ENCODE measurements at regions not wholly inside any gene's neighbourhood (a gene's known extent, or its start where the extent isn't known, plus 50 kb on each side); places are given as distances from the start of the nearest gene placed in this dataset.
"Not testable (repeated sequence)": the region's sequence is repeated elsewhere in the genome, so short reads cannot be mapped to it uniquely, and the experiment has no call there.

GRCh38 chr6:141809901-141810300 is 322.8 kb upstream of the GJE1 start:
- Histone ChIP-seq H3K9me2 (replicated peaks; ENCODE audit: insufficient read depth, low read length) (no peaks in the 10 kb centered on the region), H3K4me2 (ENCODE audit: low read depth, low read length) (no peak overlapping the region), H3K9me3 (replicated peaks; ENCODE audit: insufficient read depth, low read length) (no peaks in the 10 kb centered on the region), H3K36me3 (replicated peaks; ENCODE audit: insufficient read depth, low read length) (no peaks in the 10 kb centered on the region), H3F3A (ENCODE audit: insufficient read depth, low read length) (no peaks in the 10 kb centered on the region), H3K4me1 (ENCODE audit: low read length) (no peaks in the 10 kb centered on the region), H3K79me2 (ENCODE audit: low read length) (no peaks in the 10 kb centered on the region), H3K9ac (ENCODE audit: low read length) (no peak overlapping the region), H4K20me1 (ENCODE audit: insufficient read depth, low read length) (no peaks in the 10 kb centered on the region), H3K4me3 (ENCODE audit: low read length) (no peak overlapping the region), H3K27me3 (replicated peaks; ENCODE audit: insufficient read depth, low read length) (no peaks in the 10 kb centered on the region), H3K27ac (ENCODE audit: low read length) (no peak overlapping the region), H2AFZ (ENCODE audit: low read length) (no peak overlapping the region)
- TF ChIP-seq CTCF (IDR thresholded peaks at IDR 0.05; ENCODE audit: low read length): no peak
- TF ChIP-seq EZH2 (optimal IDR thresholded peaks at IDR 0.05; ENCODE audit: low read depth, low read length): no peak
- TF ChIP-seq EZH2phosphoT487 (IDR thresholded peaks at IDR 0.05; ENCODE audit: low read length): no peak
- DNase-seq: no peak

- Histone ChIP-seq H3F3A (ENCODE audit: insufficient read depth, low read length) (no peaks in the 10 kb centered on the region), H3K27me3 (replicated peaks; ENCODE audit: insufficient read depth, low read length) (no peaks in the 10 kb centered on the region), H3K9ac (ENCODE audit: low read length) (no peak overlapping the region), H3K4me1 (ENCODE audit: low read length) (no peaks in the 10 kb centered on the region), H3K4me3 (ENCODE audit: low read length) (no peak overlapping the region), H2AFZ (ENCODE audit: low read length) (no peak overlapping the region), H3K4me2 (ENCODE audit: low read depth, low read length) (no peak overlapping the region), H3K9me3 (replicated peaks; ENCODE audit: insufficient read depth, low read length) (no peaks in the 10 kb centered on the region), H3K9me2 (replicated peaks; ENCODE audit: insufficient read depth, low read length) (no peaks in the 10 kb centered on the region), H3K27ac (ENCODE audit: low read length) (no peak overlapping the region), H3K79me2 (ENCODE audit: low read length) (no peaks in the 10 kb centered on the region), H3K36me3 (replicated peaks; ENCODE audit: insufficient read depth, low read length) (no peaks in the 10 kb centered on the region), H4K20me1 (ENCODE audit: insufficient read depth, low read length) (no peaks in the 10 kb centered on the region)
- TF ChIP-seq CTCF (IDR thresholded peaks at IDR 0.05; ENCODE audit: low read length) (no peak), EZH2phosphoT487 (IDR thresholded peaks at IDR 0.05; ENCODE audit: low read length) (no peak), EZH2 (optimal IDR thresholded peaks at IDR 0.05; ENCODE audit: low read depth, low read length) (no peak)
- DNase-seq: no peak
These were observed 324.1 kb upstream of the GJE1 start for GRCh38 chr6:141808662-141809061.

- not testable (repeated sequence) for H3K27ac ChIP-seq (ENCODE audit: low read length); DNase-seq; H3K79me2 ChIP-seq (ENCODE audit: low read length); H3K9me2 ChIP-seq (replicated peaks; ENCODE audit: insufficient read depth, low read length); H3K9ac ChIP-seq (ENCODE audit: low read length); H3K4me2 ChIP-seq (ENCODE audit: low read depth, low read length); H3K36me3 ChIP-seq (replicated peaks; ENCODE audit: insufficient read depth, low read length); H3K9me3 ChIP-seq (replicated peaks; ENCODE audit: insufficient read depth, low read length); H3K4me1 ChIP-seq (ENCODE audit: low read length); H3F3A ChIP-seq (ENCODE audit: insufficient read depth, low read length); H3K27me3 ChIP-seq (replicated peaks; ENCODE audit: insufficient read depth, low read length); H3K4me3 ChIP-seq (ENCODE audit: low read length); H4K20me1 ChIP-seq (ENCODE audit: insufficient read depth, low read length); H2AFZ ChIP-seq (ENCODE audit: low read length)
These were observed 331.8 kb upstream of the GJE1 start for GRCh38 chr6:141800973-141801372.

- H3K9ac ChIP-seq (ENCODE audit: low read length): no peak overlapping the region
- DNase-seq: no peak
- no peak for TF ChIP-seq EZH2phosphoT487 (IDR thresholded peaks at IDR 0.05; ENCODE audit: low read length)
- no peak for TF ChIP-seq EZH2 (optimal IDR thresholded peaks at IDR 0.05; ENCODE audit: low read depth, low read length)
- TF ChIP-seq CTCF (IDR thresholded peaks at IDR 0.05; ENCODE audit: low read length): no peak
- H3K27ac ChIP-seq (ENCODE audit: low read length): no peak overlapping the region
- H3K27me3 ChIP-seq (replicated peaks; ENCODE audit: insufficient read depth, low read length): no peaks in the 10 kb centered on the region
- H2AFZ ChIP-seq (ENCODE audit: low read length): no peak overlapping the region
- no peak overlapping the region for H3K4me2 ChIP-seq (ENCODE audit: low read depth, low read length)
- H3K36me3 ChIP-seq (replicated peaks; ENCODE audit: insufficient read depth, low read length): no peaks in the 10 kb centered on the region
- no peaks in the 10 kb centered on the region for H3K9me2 ChIP-seq (replicated peaks; ENCODE audit: insufficient read depth, low read length)
- no peaks in the 10 kb centered on the region for H3K4me1 ChIP-seq (ENCODE audit: low read length)
- H3F3A ChIP-seq (ENCODE audit: insufficient read depth, low read length): no peaks in the 10 kb centered on the region
- H4K20me1 ChIP-seq (ENCODE audit: insufficient read depth, low read length): no peaks in the 10 kb centered on the region
- H3K4me3 ChIP-seq (ENCODE audit: low read length): no peak overlapping the region
- no peaks in the 10 kb centered on the region for H3K9me3 ChIP-seq (replicated peaks; ENCODE audit: insufficient read depth, low read length)
- H3K79me2 ChIP-seq (ENCODE audit: low read length): no peaks in the 10 kb centered on the region
These were observed 341.8 kb upstream of the GJE1 start for GRCh38 chr6:141790921-141791320.
